ENCODE measurements at regions not wholly inside any gene's neighbourhood (a gene's known extent, or its start where the extent isn't known, plus 50 kb on each side); places are given as distances from the start of the nearest gene placed in this dataset.

DNA sequence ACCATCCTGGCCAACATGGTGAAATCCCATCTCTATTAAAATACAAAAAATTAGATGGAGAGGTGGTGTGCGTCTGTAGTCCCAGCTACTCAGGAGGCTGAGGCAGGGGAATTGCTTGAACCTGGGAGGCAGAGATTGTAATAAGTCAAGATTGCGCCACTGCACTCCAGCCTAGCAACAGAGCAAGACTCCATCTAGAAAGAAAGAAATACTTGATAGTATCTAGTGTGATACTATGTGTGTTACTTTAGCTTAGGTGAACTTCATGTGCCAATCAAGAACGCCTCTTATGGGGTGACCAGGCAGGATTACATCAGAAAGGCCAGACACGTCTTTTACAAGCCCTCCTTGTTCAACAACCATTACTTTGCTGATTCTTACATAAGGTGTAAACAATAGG, 107.1 kb downstream of the TMEM170B start:
- no peak for TF ChIP-seq ZNF274 (IDR thresholded peaks at IDR 0.05; ENCODE audit: low read depth, low read length)
- no peak for TF ChIP-seq YY1 (IDR thresholded peaks at IDR 0.05; ENCODE audit: insufficient read depth, insufficient read length)
